ENCODE measurements at regions not wholly inside any gene's neighbourhood (a gene's known extent, or its start where the extent isn't known, plus 50 kb on each side); places are given as distances from the start of the nearest gene placed in this dataset.

- Histone ChIP-seq H3K4me3 (ENCODE audit: low read depth, low read length) (no peak overlapping the region), H3K4me1 (no peaks in the 10 kb centered on the region), H3K9me3 (no peaks in the 10 kb centered on the region), H3K36me3 (ENCODE audit: control insufficient read depth, insufficient read depth, low read length) (no peaks in the 10 kb centered on the region), H3K27me3 (replicated peaks; ENCODE audit: control insufficient read depth, insufficient read depth, low read length) (no peaks in the 10 kb centered on the region)
- Mint-ChIP-seq H3K4me3 (ENCODE audit: unreplicated experiment) (no peak overlapping the region), H3K36me3 (ENCODE audit: insufficient read depth, unreplicated experiment) (no peaks in the 10 kb centered on the region), H3K4me1 (ENCODE audit: low read depth, unreplicated experiment) (no peaks in the 10 kb centered on the region), H3K9me3 (ENCODE audit: unreplicated experiment) (no peaks in the 10 kb centered on the region), H3K27ac (ENCODE audit: unreplicated experiment) (no peak overlapping the region), H3K27me3 (ENCODE audit: insufficient read depth, unreplicated experiment) (no peaks in the 10 kb centered on the region)
- ChIA-PET CTCF (interaction anchor here (0.8 kb wide), 1 partner anchor 246 kb away, joined by 3 read pairs; no protein-coding TSS in a partner anchor), POLR2A (no interaction called here)
- intact Hi-C loops (cut with micrococcal nuclease; ENCODE audit: unreplicated experiment): no loop called here
- no TSS peak for BruUV-seq (replicated peaks)
- TF ChIP-seq, protein P1, sequence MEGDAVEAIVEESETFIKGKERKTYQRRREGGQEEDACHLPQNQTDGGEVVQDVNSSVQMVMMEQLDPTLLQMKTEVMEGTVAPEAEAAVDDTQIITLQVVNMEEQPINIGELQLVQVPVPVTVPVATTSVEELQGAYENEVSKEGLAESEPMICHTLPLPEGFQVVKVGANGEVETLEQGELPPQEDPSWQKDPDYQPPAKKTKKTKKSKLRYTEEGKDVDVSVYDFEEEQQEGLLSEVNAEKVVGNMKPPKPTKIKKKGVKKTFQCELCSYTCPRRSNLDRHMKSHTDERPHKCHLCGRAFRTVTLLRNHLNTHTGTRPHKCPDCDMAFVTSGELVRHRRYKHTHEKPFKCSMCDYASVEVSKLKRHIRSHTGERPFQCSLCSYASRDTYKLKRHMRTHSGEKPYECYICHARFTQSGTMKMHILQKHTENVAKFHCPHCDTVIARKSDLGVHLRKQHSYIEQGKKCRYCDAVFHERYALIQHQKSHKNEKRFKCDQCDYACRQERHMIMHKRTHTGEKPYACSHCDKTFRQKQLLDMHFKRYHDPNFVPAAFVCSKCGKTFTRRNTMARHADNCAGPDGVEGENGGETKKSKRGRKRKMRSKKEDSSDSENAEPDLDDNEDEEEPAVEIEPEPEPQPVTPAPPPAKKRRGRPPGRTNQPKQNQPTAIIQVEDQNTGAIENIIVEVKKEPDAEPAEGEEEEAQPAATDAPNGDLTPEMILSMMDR (IDR thresholded peaks at IDR 0.05; ENCODE audit: insufficient read depth in 1 of 2, low read depth in 1 of 2, low read length in 1 of 2, severe bottlenecking in 1 of 2, unreplicated experiment in 1 of 2): no peak
- DNase-seq: no peak
These were observed 247.1 kb downstream of the OSR1 start for GRCh38 chr2:19111354-19111753.

DNA sequence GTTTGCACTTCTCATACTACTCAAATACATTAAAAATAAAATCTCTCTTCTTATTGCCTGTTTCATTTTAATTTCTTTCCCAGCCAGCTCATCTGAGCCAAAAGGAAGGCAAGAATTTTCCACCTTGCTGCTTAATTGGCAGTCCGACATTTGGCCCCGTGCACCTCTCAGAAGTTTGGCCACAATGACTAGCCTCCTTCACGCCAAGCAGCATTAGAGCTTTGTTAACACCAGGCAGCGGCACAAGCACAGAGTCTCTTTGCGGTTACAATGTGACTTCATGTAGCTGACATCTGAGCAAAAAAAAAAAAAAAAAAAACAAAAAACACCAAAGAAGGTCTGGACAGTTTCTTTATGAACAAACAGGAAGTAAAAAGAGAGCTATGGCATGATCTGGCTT lies 248.9 kb downstream of the OSR1 start:
- TF ChIP-seq, protein P1 (IDR thresholded peaks at IDR 0.05; ENCODE audit: insufficient read depth in 1 of 2, low read depth in 1 of 2, low read length in 1 of 2, severe bottlenecking in 1 of 2, unreplicated experiment in 1 of 2): no peak
- no peaks in the 10 kb centered on the region for H3K4me1 ChIP-seq
- DNase-seq: no peak
- Mint-ChIP-seq H3K36me3 (ENCODE audit: insufficient read depth, unreplicated experiment) (no peaks in the 10 kb centered on the region), H3K4me1 (ENCODE audit: low read depth, unreplicated experiment) (peaks cover 5% of the 10 kb centered on the region), H3K27me3 (ENCODE audit: insufficient read depth, unreplicated experiment) (no peaks in the 10 kb centered on the region), H3K9me3 (ENCODE audit: unreplicated experiment) (no peaks in the 10 kb centered on the region), H3K4me3 (ENCODE audit: unreplicated experiment) (no peak overlapping the region), H3K27ac (ENCODE audit: unreplicated experiment) (no peak overlapping the region)
- ChIA-PET POLR2A (no interaction called here), CTCF (no interaction called here)
- intact Hi-C loops (cut with micrococcal nuclease; ENCODE audit: unreplicated experiment): no loop called here
- H3K9me3 ChIP-seq: no peaks in the 10 kb centered on the region
- H3K36me3 ChIP-seq (ENCODE audit: control insufficient read depth, insufficient read depth, low read length): no peaks in the 10 kb centered on the region
- no peaks in the 10 kb centered on the region for H3K27me3 ChIP-seq (replicated peaks; ENCODE audit: control insufficient read depth, insufficient read depth, low read length)
- BruUV-seq (replicated peaks): no TSS peak
- H3K4me3 ChIP-seq (ENCODE audit: low read depth, low read length): no peak overlapping the region

DNA sequence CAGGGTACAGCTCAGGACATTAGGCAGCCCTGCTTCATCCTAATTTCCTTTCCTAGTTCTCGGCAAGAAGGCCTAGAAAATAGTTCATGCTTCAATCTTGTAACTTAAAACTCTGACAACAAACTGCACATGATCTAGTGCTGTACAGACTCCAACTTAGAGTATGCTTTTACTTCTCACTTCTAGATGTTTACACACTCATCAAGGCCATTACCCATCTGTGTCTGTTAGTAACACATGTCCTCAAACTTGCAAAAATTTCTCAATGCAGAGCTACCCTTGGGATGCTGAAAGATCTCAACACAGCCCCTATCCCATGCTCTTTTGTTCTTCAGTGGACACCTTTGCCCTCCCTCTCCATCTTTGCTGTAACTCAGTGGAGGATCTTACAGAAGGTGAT lies 252.0 kb downstream of the OSR1 start:
- H3K9me3 Mint-ChIP-seq (ENCODE audit: unreplicated experiment): no peaks in the 10 kb centered on the region
- no peaks in the 10 kb centered on the region for H3K36me3 Mint-ChIP-seq (ENCODE audit: insufficient read depth, unreplicated experiment)
- BruUV-seq (replicated peaks): no TSS peak
- TF ChIP-seq, protein P1 (IDR thresholded peaks at IDR 0.05; ENCODE audit: insufficient read depth in 1 of 2, low read depth in 1 of 2, low read length in 1 of 2, severe bottlenecking in 1 of 2, unreplicated experiment in 1 of 2): no peak
- no peaks in the 10 kb centered on the region for H3K27me3 Mint-ChIP-seq (ENCODE audit: insufficient read depth, unreplicated experiment)
- no peak overlapping the region for H3K4me3 Mint-ChIP-seq (ENCODE audit: unreplicated experiment)
- no peaks in the 10 kb centered on the region for H3K9me3 ChIP-seq
- ChIA-PET POLR2A (no interaction called here), CTCF (no interaction called here)
- intact Hi-C loops (cut with micrococcal nuclease; ENCODE audit: unreplicated experiment): no loop called here
- H3K4me1 Mint-ChIP-seq (ENCODE audit: low read depth, unreplicated experiment): peaks cover 16% of the 10 kb centered on the region
- no peaks in the 10 kb centered on the region for H3K36me3 ChIP-seq (ENCODE audit: control insufficient read depth, insufficient read depth, low read length)
- H3K27ac Mint-ChIP-seq (ENCODE audit: unreplicated experiment): no peak overlapping the region
- H3K4me1 ChIP-seq: peaks cover 2% of the 10 kb centered on the region; the same call in 1 of the 2 replicates
- no peak for DNase-seq
- no peaks in the 10 kb centered on the region for H3K27me3 ChIP-seq (replicated peaks; ENCODE audit: control insufficient read depth, insufficient read depth, low read length)
- H3K4me3 ChIP-seq (ENCODE audit: low read depth, low read length): no peak overlapping the region
